ENCODE measurements at regions not wholly inside any gene's neighbourhood (a gene's known extent, or its start where the extent isn't known, plus 50 kb on each side); places are given as distances from the start of the nearest gene placed in this dataset.
"Not testable (repeated sequence)": the region's sequence is repeated elsewhere in the genome, so short reads cannot be mapped to it uniquely, and the experiment has no call there.

DNA sequence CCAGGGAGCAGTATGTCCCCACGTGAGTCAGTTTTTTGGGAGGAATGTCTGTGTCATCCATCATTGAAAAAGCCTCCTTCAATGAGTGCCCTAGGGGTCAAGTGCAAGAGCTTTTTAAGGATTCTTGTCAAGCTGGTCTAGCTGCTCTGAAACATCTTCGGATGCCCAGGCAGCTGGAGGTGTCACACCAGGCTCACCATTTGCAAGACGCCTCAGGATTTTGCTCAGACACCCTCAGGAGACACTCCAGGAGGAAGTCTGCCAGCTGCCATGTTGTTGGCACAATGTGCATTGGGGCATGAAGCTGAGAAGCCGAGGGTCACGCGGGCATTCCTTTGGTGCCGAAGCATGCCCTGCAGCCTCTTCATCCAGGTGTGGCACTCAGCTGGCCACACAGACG is 111.1 kb upstream of the S1PR3 start:
- no peaks in the 10 kb centered on the region; a peak in 1 of 4 replicates for H3K27me3 ChIP-seq (replicated peaks in 1 of 2; ENCODE audit: control insufficient read depth in 2 of 2, insufficient read depth in 2 of 2, low read length in 1 of 2)
- in situ Hi-C loops (cut with MboI), result no loop called here

DNA sequence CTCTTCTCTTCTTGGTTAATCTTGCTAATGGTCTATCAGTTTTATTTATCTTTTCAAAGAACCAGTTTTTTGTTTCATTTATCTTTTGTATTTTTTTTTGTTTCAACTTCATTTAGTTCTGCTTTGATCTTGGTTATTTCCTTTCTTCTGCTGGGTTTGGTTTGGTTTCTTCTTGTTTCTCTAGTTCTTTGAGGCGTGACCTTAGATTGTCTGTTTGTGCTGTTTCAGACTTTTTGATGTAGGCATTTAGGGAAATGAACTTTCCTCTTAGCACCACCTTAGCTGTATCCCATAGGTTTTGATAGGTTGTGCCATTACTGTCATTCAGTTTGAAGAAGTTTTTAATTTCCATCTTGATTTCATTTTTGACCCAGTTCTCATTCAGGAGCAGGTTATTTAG is 107.0 kb upstream of the S1PR3 start:
- DNase-seq (ENCODE audit: low read depth, low spot score); BruUV-seq (replicated peaks); H3K4me3 ChIP-seq; FAIRE-seq; H3K9ac ChIP-seq (ENCODE audit: control insufficient read depth, insufficient read depth, low read length); CTCF ChIA-PET; H3K4me2 ChIP-seq (ENCODE audit: control insufficient read depth, insufficient read depth); H3K79me2 ChIP-seq (ENCODE audit: control insufficient read depth, insufficient read depth, low read length); RAD21 ChIA-PET (ENCODE audit: unreplicated experiment); H3K36me3 ChIP-seq (ENCODE audit: control insufficient read depth in 2 of 2, insufficient read depth in 2 of 2, low read length in 1 of 2); SMC1A ChIA-PET (ENCODE audit: uncharacterized antibody, unreplicated experiment); POLR2A ChIA-PET; H3K27me3 ChIP-seq (replicated peaks in 1 of 2; ENCODE audit: control insufficient read depth in 2 of 2, insufficient read depth in 2 of 2, low read length in 1 of 2); H3K4me1 ChIP-seq (ENCODE audit: control insufficient read depth, insufficient read depth, low read length); intact Hi-C loops (cut with micrococcal nuclease; ENCODE audit: unreplicated experiment); H4K20me1 ChIP-seq (ENCODE audit: control insufficient read depth, insufficient read depth); in situ Hi-C loops (cut with MboI); H2AFZ ChIP-seq (ENCODE audit: control insufficient read depth, low read depth, low read length); ATAC-seq; H3K27ac ChIP-seq (ENCODE audit: control insufficient read depth, insufficient read depth); H3K9me3 ChIP-seq (replicated peaks; ENCODE audit: control insufficient read depth, insufficient read depth, low read length): not testable (repeated sequence)
- WGBS (ENCODE audit: insufficient coverage, insufficient replicate concordance, low lambda C conversion rate, missing lambda C conversion rate), result 0% methylated on average over 1 of the region's 1 CpG

More for the DNA sequence above, 111.1 kb upstream of the S1PR3 start:
- Histone ChIP-seq H2AFZ (ENCODE audit: control insufficient read depth, low read depth, low read length) (no peak overlapping the region), H4K20me1 (ENCODE audit: control insufficient read depth, insufficient read depth) (no peaks in the 10 kb centered on the region; the same call in 1 of the 2 replicates), H3K4me2 (ENCODE audit: control insufficient read depth, insufficient read depth) (no peak overlapping the region), H3K79me2 (ENCODE audit: control insufficient read depth, insufficient read depth, low read length) (no peaks in the 10 kb centered on the region), H3K4me1 (ENCODE audit: control insufficient read depth, insufficient read depth, low read length) (no peaks in the 10 kb centered on the region), H3K27ac (ENCODE audit: control insufficient read depth, insufficient read depth) (no peak overlapping the region), H3K9me3 (replicated peaks; ENCODE audit: control insufficient read depth, insufficient read depth, low read length) (no peaks in the 10 kb centered on the region), H3K36me3 (ENCODE audit: control insufficient read depth in 2 of 2, insufficient read depth in 2 of 2, low read length in 1 of 2) (no peaks in the 10 kb centered on the region), H3K9ac (ENCODE audit: control insufficient read depth, insufficient read depth, low read length) (no peak overlapping the region), H3K4me3 (no peak overlapping the region)
- 42% methylated on average over 8 of the region's 8 CpGs for WGBS (ENCODE audit: insufficient coverage, insufficient replicate concordance, low lambda C conversion rate, missing lambda C conversion rate)
- ChIA-PET SMC1A (ENCODE audit: uncharacterized antibody, unreplicated experiment) (no interaction called here), RAD21 (ENCODE audit: unreplicated experiment) (no interaction called here), POLR2A (no interaction called here), CTCF (no interaction called here)
- BruUV-seq (replicated peaks), result no TSS peak
- intact Hi-C loops (cut with micrococcal nuclease; ENCODE audit: unreplicated experiment), result no loop called here
- no peak for ATAC-seq
- TF ChIP-seq PML (IDR thresholded peaks at IDR 0.05; ENCODE audit: low read length) (no peak), ESRRA (IDR thresholded peaks at IDR 0.05; ENCODE audit: low read length) (no peak), STAT3 (IDR thresholded peaks at IDR 0.05; ENCODE audit: low read depth, low read length) (no peak), SUPT20H (IDR thresholded peaks at IDR 0.05; ENCODE audit: borderline replicate concordance, control insufficient read depth, low read depth, low read length) (no peak)
- TF ChIP-seq, protein P1, sequence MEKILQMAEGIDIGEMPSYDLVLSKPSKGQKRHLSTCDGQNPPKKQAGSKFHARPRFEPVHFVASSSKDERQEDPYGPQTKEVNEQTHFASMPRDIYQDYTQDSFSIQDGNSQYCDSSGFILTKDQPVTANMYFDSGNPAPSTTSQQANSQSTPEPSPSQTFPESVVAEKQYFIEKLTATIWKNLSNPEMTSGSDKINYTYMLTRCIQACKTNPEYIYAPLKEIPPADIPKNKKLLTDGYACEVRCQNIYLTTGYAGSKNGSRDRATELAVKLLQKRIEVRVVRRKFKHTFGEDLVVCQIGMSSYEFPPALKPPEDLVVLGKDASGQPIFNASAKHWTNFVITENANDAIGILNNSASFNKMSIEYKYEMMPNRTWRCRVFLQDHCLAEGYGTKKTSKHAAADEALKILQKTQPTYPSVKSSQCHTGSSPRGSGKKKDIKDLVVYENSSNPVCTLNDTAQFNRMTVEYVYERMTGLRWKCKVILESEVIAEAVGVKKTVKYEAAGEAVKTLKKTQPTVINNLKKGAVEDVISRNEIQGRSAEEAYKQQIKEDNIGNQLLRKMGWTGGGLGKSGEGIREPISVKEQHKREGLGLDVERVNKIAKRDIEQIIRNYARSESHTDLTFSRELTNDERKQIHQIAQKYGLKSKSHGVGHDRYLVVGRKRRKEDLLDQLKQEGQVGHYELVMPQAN (conservative IDR thresholded peaks at IDR 0.05), result no peak
- TF ChIP-seq, protein P2, sequence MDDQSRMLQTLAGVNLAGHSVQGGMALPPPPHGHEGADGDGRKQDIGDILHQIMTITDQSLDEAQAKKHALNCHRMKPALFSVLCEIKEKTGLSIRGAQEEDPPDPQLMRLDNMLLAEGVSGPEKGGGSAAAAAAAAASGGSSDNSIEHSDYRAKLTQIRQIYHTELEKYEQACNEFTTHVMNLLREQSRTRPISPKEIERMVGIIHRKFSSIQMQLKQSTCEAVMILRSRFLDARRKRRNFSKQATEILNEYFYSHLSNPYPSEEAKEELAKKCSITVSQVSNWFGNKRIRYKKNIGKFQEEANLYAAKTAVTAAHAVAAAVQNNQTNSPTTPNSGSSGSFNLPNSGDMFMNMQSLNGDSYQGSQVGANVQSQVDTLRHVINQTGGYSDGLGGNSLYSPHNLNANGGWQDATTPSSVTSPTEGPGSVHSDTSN (IDR thresholded peaks at IDR 0.05; ENCODE audit: insufficient replicate concordance, low read depth, low read length), result no peak
- TF ChIP-seq, protein P3, sequence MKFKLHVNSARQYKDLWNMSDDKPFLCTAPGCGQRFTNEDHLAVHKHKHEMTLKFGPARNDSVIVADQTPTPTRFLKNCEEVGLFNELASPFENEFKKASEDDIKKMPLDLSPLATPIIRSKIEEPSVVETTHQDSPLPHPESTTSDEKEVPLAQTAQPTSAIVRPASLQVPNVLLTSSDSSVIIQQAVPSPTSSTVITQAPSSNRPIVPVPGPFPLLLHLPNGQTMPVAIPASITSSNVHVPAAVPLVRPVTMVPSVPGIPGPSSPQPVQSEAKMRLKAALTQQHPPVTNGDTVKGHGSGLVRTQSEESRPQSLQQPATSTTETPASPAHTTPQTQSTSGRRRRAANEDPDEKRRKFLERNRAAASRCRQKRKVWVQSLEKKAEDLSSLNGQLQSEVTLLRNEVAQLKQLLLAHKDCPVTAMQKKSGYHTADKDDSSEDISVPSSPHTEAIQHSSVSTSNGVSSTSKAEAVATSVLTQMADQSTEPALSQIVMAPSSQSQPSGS (IDR thresholded peaks at IDR 0.05; ENCODE audit: low read length), result no peak
- TF ChIP-seq, protein P4, sequence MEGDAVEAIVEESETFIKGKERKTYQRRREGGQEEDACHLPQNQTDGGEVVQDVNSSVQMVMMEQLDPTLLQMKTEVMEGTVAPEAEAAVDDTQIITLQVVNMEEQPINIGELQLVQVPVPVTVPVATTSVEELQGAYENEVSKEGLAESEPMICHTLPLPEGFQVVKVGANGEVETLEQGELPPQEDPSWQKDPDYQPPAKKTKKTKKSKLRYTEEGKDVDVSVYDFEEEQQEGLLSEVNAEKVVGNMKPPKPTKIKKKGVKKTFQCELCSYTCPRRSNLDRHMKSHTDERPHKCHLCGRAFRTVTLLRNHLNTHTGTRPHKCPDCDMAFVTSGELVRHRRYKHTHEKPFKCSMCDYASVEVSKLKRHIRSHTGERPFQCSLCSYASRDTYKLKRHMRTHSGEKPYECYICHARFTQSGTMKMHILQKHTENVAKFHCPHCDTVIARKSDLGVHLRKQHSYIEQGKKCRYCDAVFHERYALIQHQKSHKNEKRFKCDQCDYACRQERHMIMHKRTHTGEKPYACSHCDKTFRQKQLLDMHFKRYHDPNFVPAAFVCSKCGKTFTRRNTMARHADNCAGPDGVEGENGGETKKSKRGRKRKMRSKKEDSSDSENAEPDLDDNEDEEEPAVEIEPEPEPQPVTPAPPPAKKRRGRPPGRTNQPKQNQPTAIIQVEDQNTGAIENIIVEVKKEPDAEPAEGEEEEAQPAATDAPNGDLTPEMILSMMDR (IDR thresholded peaks at IDR 0.05 in 2 of 3, conservative IDR thresholded peaks at IDR 0.05 in 1 of 3; ENCODE audit: control insufficient read depth in 2 of 3, extremely low read depth in 1 of 3, insufficient read depth in 1 of 3, low read depth in 3 of 3, low read length in 3 of 3), result no peak
- no peak for FAIRE-seq
- DNase-seq (ENCODE audit: low read depth, low spot score), result no peak
